ENCODE measurements at regions not wholly inside any gene's neighbourhood (a gene's known extent, or its start where the extent isn't known, plus 50 kb on each side); places are given as distances from the start of the nearest gene placed in this dataset.
"Not testable (repeated sequence)": the region's sequence is repeated elsewhere in the genome, so short reads cannot be mapped to it uniquely, and the experiment has no call there.

- DNase-seq (ENCODE audit: low read depth): no peak
These were observed 112.9 kb downstream of the METRNL start for GRCh38 chr17:83192161-83192788.

- not testable (repeated sequence) for DNase-seq (ENCODE audit: low read depth)
These were observed 113.5 kb downstream of the METRNL start for GRCh38 chr17:83192789-83193335.

DNA sequence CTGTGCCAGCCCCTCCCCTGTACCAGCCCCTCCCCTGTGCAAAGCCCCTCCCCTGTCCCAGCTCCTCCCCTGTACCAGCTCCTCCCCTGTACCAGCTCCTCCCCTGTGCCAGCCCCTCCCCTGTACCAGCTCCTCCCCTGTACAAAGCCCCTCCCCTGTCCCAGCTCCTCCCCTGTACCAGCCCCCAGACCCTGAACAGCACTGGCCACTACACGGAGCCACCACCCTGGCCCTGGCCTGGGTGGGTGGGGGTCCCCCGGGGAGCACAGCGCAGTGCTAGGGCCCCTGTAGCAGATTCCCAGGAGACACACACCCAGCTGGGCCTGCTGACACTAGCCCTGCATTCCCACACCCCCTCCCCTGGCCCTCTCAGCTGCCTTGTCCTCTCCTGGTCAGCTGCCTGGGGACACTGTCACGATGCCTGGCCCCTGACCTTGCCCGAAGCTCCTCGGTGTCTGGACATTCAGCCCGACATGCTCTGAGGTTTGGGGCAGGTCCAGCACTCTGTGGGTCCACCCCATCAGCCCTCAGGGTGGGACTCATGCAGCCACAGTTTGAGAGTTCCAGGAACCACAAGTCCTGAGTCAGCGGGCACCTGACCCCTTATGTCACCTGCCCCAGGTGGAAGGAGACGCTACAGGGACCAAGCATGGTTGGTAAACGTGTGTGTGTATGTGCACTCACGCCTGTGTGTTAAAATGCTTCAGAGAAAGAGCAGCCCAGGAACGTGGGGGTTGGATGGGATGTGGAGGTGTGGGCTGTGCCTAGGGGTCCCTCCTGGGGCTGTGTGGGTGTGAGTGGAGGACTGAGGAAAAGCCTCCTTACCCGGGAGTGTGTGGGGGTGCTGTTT, 114.2 kb downstream of the METRNL start:
- DNase-seq (ENCODE audit: low read depth): no peak

GRCh38 chr17:83194186-83194561, 114.8 kb downstream of the METRNL start:
- DNase-seq (ENCODE audit: low read depth): no peak

DNA sequence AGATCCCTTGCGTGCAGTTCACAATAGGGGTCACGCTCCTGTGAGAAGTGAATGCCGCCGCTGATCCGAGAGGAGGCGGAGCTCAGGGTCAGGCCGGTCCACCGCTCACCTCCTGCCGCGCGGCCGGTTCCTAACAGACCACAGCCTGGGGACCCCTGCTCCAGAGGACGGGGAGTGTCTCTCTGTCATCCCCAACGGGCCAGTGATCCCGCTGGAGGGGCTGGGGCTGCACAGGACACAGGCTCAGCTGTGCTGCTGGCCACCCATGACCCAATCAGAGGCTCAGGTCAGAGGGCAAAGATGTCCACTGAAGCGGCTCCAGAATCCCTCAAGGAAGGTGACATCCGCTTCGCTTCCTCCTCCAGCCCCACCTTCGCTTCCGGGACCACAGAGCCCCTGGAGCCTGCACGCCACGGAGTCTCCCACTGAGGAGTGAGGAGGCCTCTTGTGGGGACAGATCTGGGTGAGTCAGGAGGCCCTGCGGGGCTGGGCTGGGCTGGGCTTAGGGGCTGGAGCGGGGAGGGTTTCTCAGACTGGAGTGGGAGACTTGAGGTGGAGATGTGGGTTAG, 115.4 kb downstream of the METRNL start:
- no peak for DNase-seq (ENCODE audit: low read depth)

- DNase-seq (ENCODE audit: low read depth): no peak
These were observed 116.1 kb downstream of the METRNL start for GRCh38 chr17:83195330-83196023.

GRCh38 chr17:83196024-83196365, 116.6 kb downstream of the METRNL start:
- DNase-seq (ENCODE audit: low read depth): no peak

DNA sequence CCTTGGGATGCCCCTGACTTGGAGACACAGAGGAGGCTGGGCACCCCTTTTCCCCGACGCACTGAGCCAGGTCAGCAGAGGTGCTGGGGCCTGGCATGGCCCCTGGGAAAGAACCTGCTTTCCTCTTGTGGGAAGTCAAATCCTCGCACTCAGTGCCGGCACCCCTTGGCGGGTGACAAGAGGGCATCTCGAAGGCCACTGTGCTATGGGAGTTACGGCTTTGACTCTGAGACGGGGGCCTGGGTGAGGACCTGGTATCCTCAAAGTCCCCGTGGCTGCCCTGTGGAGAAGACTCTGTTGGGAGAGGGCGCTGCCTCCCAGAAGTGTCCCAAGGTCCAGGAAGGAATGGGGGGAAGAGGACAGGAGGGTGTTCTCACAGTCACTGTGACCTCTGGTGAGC, 117.0 kb downstream of the METRNL start:
- no peak for DNase-seq (ENCODE audit: low read depth)

- no peak for DNase-seq (ENCODE audit: low read depth)
These were observed 117.8 kb downstream of the METRNL start for GRCh38 chr17:83196973-83197880.

DNA sequence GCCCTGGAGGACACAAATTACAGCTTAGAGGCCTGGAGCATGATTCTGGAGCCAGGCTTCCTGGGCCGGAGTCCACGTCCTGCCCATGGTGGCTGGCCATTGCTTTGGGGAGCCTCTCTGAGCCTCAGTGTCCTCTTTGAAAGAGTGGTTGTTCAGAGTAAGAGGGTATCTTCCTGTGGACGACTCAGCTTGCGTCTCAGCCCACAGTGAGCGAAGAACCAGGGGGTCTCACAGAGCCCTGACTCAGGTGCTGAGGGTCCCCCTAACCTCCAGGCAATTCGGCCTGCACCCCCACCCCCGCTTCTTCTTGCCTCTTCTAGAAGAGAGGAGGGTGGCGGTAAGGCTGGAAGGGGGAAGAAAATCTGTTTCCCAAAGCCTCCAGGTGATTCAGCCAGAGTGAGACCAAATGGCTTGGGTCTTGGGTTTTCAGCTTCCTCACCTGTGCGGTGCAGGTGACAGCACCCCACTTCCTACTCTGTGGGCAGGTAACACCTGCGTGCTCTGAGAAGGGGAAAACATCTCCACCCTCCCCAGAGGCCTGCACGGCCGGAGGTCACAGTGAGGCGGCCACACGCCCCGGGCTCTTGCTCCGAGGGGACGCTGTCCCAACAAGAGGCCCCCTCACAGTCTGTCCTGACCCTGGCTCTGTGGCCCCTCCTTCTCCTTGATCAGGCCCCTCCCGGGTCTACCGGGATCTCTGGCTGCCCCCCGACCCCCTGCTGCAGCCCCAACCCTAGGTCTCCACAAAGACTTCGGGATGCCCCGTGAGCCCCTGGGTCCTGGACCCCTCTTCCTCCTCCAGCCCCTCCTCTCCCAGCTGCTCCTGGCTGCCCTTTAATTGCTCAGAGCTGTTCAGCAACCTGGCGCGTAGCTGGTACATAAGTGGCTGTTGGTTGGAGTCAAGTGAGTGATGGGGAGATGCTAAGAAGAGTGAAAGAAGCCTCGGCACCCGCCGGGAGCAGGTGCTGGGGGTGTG, 119.2 kb downstream of the METRNL start:
- DNase-seq (ENCODE audit: low read depth): no peak

DNA sequence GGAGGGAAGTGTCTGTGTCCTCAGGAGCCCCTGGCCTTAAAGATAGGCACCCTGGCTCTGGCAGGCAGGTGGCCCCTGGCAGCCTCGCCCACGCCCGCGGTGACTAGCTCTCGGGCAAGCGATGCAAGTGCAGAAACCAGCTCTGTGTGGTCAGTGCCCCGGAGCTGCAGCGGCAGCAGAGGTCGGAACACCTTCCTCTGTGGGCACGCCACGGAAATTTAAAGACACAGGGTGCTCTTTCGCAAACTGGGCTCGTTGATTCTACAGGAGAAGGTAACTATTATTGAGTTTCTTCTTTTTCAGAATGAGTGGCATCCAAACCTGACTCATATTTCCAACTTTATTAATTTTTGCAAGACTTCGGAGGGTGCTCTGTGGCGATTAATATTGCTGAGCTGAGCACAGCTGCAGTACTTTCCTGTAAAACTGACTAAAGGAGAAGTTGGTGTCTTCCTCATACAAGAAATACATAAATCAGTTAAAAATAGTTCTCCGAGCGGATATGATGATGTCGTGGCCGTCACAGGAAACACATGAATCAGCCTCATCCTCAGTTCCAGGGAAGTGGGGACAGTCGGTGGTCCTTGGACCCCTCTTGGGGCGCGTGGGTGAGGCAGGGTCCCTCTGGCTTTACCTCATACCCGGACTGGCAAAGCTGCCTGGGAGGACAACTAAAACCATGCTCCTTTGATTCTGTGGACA, 120.2 kb downstream of the METRNL start:
- DNase-seq (ENCODE audit: low read depth): peak; percentile 43

- DNase-seq (ENCODE audit: low read depth): peak; percentile 46
These were observed 120.9 kb downstream of the METRNL start for GRCh38 chr17:83200231-83200699.

DNA sequence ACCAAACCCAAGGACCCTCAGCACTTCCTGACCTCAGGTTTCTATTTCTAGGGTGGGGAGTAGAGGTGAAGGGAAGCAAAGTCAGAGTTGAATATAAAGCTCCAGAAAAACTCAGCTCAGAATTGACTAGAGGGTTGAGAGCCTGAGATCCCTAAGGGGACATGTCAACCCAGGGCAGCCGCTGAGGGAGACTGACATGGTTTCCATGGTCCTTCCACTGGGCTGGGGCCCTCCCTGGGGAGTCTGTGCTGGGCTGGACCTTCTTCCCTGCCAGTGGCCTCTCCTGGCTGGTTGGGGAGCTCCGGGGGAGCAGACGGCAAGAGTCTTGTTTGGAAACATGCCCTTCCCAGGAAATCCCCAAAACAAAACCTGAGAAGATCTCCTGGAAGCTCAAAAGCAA, 121.3 kb downstream of the METRNL start:
- DNase-seq (ENCODE audit: low read depth): no peak

DNA sequence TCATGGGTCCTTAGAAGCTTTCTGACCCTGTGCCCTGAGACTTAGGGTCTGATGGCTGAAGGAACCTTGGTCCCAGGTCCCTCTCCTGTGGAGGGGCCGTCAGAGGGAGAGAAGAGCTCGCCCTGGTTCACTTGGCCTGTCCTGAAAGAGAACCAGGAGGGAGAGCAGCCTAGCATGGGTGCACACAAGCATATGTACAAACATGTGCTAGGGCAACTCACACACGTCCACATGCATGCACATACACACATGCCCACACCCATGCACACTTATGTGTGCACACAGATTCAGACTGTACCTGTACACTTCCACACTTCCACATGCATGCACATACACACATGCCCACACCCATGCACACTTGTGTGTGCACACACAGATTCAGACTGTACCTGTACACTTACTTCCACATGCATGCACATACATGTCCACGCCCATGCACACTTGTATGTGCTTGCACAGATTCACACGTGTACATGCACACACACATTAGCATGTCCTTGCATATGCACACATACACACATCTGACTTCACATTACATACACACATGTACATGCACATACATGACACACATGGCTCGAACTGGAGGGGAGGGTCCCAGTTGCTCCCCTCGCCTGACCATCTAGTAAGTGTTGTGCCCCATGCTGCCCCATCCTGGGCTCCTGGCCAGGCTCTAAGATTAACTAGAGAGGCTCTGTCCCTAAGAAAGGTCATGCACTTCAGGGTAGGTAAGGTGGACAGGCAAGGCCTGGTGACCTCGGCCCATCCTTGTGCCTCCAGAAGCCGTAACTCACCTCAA, 122.0 kb downstream of the METRNL start:
- no peak for DNase-seq (ENCODE audit: low read depth)

- DNase-seq (ENCODE audit: low read depth): no peak
These were observed 122.9 kb downstream of the METRNL start for GRCh38 chr17:83202002-83203000.

- DNase-seq (ENCODE audit: low read depth): no peak
These were observed 123.7 kb downstream of the METRNL start for GRCh38 chr17:83203073-83203471.

GRCh38 chr17:83203472-83204221, 124.2 kb downstream of the METRNL start:
- no peak for DNase-seq (ENCODE audit: low read depth)

Measured in stimulated activated CD8-positive, alpha-beta memory T cell treated with anti-CD3 and anti-CD28 coated beads, Interleukin-12 subunit alpha, Interleukin-12 subunit beta, amount 100 ng/mL, for 4 hours (primary cell).